GM18502 (cell line): ENCODE measurements at regions not wholly inside any gene's neighbourhood (a gene's known extent, or its start where the extent isn't known, plus 50 kb on each side); places are given as distances from the start of the nearest gene placed in this dataset.
"Not testable (repeated sequence)": the region's sequence is repeated elsewhere in the genome, so short reads cannot be mapped to it uniquely, and the experiment has no call there.

Experiments
- ATAC-seq: cut with Tn5 transposase; IDR thresholded peaks from one replicate; pipeline ENCODE4 v1.9.1; 2021; ENCODE audit warnings: mild to moderate bottlenecking; ENCODE audit not compliant: unreplicated experiment, poor library complexity

DNA sequence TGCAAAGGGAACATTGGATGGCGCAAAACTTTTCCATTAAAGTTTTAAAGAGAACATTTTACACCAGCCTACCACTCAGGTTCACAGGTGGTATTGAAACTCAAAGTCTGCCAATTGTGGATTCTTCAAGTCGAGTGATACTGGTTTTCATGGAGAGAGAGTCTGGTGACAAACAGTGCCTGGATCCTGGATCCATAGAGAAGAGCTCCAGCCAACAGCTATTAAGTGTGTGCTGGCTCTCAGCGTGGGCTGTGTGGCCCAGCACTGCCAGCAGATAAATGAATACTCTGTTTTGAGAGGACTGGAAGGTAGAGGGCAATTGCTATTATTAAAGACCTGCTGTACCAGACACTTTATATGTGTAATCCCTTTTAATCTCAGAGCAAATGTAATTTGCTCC is 118.9 kb upstream of the SYT6 start:
- no peak for ATAC-seq

GRCh38 chr1:114270718-114271117 is 117.0 kb upstream of the SYT6 start:
- no peak for ATAC-seq

- no peak for ATAC-seq
These were observed 116.6 kb upstream of the SYT6 start for GRCh38 chr1:114270282-114270681.

DNA sequence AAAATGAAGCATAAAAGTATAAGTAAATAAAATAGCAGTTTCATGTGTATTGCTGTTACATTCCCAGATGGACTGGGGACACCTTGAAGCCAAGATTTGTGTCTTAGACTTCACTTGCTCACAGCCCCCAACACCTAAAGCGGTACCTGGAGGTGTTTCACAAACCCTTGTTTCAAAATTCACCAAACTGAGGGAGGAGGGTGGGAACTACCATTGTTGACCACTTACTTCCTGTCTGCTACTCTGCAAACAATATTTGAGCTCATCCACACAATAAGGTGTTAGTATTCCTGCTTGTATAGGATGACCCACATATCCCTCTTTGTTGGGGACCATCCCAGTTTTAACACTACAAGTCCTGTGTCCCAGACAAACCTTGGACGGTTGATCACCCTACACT is 115.9 kb upstream of the SYT6 start:
- no peak for ATAC-seq

DNA sequence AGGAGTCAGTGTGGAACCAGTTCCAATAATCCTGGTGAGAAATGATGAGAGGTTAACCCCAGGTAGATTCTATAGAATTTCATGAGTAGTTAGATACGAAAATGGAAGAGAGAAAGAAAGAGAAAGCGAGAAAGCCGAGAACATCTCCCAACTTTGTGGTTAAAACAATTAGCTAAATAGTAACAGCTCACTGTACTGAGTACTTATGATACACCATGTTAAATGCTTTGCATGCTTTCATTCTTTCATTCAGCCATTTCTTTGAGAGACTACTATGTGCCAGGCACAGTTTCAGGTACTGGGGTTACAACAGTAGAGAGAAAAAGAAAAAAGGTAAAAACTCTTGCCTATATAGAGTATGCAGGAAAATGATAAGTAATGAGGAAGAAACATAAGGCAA is 109.7 kb upstream of the SYT6 start:
- ATAC-seq = peak; percentile 67

- ATAC-seq = no peak
These were observed 108.7 kb upstream of the SYT6 start for GRCh38 chr1:114262337-114262736.

DNA sequence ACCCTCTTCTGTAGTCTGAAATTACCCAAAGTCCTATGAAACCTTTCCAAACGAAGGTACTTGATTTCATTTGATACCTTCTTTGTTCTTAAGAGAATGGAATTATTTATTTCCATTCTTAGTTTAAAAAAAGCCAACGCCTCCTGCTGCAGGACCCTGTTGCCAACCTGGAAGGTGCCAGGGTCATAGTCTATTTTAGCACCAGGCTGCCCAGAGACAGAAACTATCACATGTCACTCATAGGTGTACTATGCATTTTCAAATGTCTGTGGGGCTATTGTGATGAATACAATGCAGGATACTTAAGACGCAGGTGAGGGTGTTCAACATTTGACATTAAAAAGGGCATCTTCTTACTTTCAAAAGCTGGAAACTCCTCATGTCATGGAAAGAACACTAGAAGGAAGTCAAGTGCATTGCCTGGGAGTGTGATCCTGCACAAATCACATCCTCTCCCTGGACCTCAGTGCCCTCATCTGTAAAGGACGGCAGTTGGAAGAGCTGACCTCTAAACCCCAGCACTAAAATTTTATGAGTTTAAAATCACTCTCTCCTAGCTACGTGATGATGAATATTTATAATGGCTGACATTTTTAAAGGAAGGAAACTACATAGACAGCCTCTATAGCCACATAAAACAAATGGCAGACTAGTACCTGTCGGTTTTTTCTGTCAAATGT is 107.3 kb upstream of the SYT6 start:
- ATAC-seq = no peak

GRCh38 chr1:114259511-114260160 is 106.0 kb upstream of the SYT6 start:
- no peak for ATAC-seq

DNA sequence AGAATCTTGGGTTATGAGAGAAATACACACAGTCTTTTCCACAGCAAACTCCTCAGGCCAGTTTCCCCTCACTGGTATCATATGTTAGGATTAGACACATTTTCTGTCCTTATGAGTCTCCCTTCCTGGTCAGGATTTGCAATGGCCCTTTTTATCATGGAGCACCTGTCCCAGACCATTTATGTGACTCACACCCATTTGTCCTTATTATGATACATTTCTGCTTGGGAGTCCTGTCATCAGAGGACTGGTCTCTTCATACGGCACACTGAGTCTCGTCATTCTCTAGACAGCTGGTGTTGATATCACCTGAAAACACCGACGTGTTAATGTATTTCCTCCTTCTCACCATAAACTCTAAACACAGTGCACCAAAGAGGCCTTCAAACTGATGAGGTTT is 105.0 kb upstream of the SYT6 start:
- ATAC-seq = no peak

- ATAC-seq = no peak
These were observed 104.4 kb upstream of the SYT6 start for GRCh38 chr1:114258074-114258473.

DNA sequence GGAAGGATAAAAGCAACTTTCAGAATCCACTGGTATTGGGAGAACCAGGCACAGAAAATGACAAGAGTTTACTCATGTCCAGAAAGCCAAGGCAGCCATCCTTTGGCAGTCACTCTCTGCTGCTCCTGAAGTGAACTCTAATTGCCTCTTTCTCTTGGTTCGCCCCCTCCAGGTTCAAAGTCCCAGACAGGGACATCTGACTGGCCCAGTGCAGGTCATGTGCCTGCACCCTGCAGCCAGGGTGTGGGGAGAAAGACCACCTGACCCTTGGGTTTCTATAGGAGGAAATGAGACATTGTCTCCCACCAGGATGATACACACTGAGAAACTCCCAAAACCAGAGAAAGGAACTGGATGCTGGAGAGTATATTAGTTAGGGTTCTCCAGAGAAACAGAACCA is 103.9 kb upstream of the SYT6 start:
- no peak for ATAC-seq

GRCh38 chr1:114253900-114254299 is 100.2 kb upstream of the SYT6 start:
- ATAC-seq = no peak

DNA sequence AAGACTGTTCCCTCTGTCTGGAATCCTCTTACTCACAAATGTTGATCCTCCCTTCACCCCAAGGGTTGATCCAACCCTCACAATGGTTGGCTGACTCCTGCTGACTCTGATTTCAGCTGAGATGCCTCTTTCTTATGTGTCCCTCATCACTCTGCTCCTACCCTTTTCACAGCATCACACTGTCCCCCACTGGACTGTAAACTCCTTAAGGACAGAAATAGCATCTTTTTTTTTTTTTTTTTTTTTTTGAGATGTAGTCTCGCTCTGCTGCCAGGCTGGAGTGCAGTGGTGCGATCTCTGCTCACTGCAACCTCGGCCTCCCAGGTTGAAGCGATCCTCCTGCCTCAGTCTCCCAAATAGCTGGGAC is 97.9 kb upstream of the SYT6 start:
- ATAC-seq = no peak

DNA sequence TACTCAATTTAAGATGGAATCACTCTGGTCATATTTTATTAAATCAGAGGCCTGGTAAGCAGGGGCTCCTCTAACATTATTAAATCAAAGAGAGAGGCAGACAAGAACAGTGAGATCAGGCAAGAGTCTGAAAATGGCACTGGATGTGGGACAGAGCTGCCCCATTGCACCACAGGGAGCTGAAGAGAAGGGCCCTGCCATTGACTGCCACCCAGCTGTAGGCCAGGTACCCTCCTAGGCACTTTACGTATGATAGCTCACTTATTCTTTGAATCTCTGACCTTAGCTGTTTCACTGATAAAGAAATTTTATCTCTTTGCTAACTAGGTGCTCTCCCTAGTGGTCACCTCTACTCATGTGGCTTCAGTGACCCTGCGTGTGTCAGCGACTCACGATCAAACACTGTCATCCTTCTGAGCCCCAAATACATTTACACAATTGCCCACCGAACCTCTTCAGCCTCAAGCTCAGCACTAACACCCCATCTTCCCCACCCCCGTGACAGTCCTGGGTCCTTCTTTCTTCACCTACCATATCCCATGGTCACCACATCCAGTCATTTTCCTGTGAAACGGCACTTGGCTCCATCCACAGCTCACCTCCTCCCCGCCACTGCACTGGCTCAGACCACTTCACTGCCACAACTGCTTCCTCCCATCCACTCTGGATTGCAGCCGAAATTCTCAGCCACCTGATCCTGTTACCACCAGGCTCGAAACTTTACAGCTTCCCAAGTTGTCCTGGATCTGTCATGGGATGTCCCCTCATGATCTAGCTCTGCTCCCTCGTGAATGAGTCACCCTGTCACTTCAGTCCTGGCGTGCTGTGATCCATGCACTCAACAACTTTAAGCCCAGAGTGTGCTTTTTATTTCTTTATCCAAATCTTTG is 97.3 kb upstream of the SYT6 start:
- no peak for ATAC-seq

GRCh38 chr1:114249691-114250090 is 96.0 kb upstream of the SYT6 start:
- no peak for ATAC-seq

GRCh38 chr1:114248162-114248561 is 94.5 kb upstream of the SYT6 start:
- no peak for ATAC-seq

DNA sequence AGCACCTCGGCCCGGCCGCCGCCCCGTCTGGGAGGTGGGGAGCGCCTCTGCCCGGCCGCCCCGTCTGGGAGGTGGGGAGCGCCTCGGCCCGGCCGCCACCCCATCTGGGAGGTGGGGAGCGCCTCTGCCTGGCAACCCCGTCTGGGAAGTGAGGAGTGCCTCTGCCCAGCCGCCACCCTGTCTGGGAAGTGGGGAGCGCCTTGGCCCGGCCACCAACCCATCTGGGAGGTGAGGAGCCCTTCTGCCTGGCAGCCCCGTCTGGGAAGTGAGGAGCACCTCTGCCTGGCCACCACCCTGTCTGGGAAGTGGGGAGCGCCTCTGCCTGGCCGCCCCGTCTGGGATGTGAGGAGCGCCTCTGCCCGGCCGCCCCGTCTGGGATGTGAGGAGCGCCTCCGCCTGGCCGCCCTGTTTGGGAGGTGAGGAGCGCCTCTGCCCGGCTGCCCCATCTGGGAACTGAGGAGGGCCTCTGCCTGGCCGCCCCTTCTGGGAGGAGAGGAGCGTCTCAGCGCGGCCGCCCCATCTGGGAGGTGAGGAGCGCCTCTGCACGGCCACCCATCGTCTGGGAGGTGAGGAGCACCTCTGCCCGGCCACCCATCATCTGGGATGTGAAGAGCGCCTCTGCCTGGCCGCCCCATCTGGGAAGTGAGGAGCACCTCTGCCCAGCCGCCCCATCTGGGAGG is 89.0 kb upstream of the SYT6 start:
- ATAC-seq = not testable (repeated sequence)

DNA sequence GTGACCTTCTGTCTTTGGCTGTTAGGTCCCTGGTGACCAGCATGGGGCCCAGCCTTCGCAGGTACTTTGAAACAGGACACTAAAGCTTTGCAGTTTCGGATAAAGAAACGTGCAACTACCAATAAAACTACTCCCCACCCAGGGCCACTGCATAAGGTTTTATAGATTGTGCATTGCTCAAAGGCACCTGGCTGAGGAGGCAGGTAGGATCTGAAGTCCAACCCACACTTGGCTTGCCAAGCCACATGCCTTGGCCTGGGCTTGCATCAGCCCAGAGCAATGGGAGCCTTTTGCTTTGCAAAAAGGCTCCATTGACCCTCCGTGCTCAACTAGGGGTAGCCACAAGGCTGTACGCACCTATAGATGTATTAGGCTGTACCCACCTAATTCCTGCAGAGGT is 84.4 kb upstream of the SYT6 start:
- no peak for ATAC-seq

GRCh38 chr1:114236517-114236916 is 82.8 kb upstream of the SYT6 start:
- no peak for ATAC-seq

- ATAC-seq = no peak
These were observed 82.3 kb upstream of the SYT6 start for GRCh38 chr1:114235960-114236359.

GRCh38 chr1:114235281-114235680 is 81.6 kb upstream of the SYT6 start:
- ATAC-seq = no peak
